H9 (cell line): ENCODE measurements at regions not wholly inside any gene's neighbourhood (a gene's known extent, or its start where the extent isn't known, plus 50 kb on each side); places are given as distances from the start of the nearest gene placed in this dataset.

Experiments used
- DNase-seq: peaks from one replicate; pipeline ENCODE4 v3.0.0-alpha.2; 2017
- H2AFZ ChIP-seq: one replicate; pipeline ENCODE4 v1.6.1; 2013; ENCODE audit warnings: mild to moderate bottlenecking, low read length, control low read depth, moderate library complexity
- H2AK5ac ChIP-seq: 2 replicates; pipeline ENCODE4 v1.6.1; 2013; ENCODE audit warnings: low read length, control low read depth, mixed read lengths; ENCODE audit not compliant: insufficient read length
- H2BK120ac ChIP-seq: one replicate; pipeline ENCODE4 v1.6.1; 2013; ENCODE audit warnings: low read depth, mild to moderate bottlenecking, low read length, control low read depth, inconsistent platforms; ENCODE audit not compliant: poor library complexity, severe bottlenecking
- H2BK12ac ChIP-seq: 2 replicates; pipeline ENCODE4 v1.6.1; 2013; ENCODE audit warnings: low read length, control low read depth, mixed read lengths, low read depth; ENCODE audit not compliant: insufficient read length
- H2BK15ac ChIP-seq: 2 replicates; pipeline ENCODE4 v1.6.1; 2013; ENCODE audit warnings: low read depth, low read length, control low read depth
- H2BK20ac ChIP-seq: one replicate; pipeline ENCODE4 v1.6.1; 2013; ENCODE audit warnings: low read depth, mild to moderate bottlenecking, low read length, control low read depth, inconsistent platforms; ENCODE audit not compliant: poor library complexity, severe bottlenecking
- H2BK5ac ChIP-seq: 2 replicates; pipeline ENCODE4 v1.6.1; 2013; ENCODE audit warnings: low read length, control low read depth, mixed read lengths; ENCODE audit not compliant: insufficient read length
- H3K14ac ChIP-seq: 2 replicates; pipeline ENCODE4 v1.6.1; 2013; ENCODE audit warnings: low read length, control low read depth; ENCODE audit not compliant: insufficient read depth
- H3K18ac ChIP-seq: 2 replicates; pipeline ENCODE4 v1.6.1; 2013; ENCODE audit warnings: low read depth, mild to moderate bottlenecking, mixed read lengths, low read length, control low read depth; ENCODE audit not compliant: insufficient read length
- H3K23ac ChIP-seq: 2 replicates; pipeline ENCODE4 v1.6.1; 2013; ENCODE audit warnings: low read length, control low read depth, mixed read lengths, low read depth; ENCODE audit not compliant: insufficient read length
- H3K23me2 ChIP-seq: 2 replicates; pipeline ENCODE4 v1.6.1; 2013; ENCODE audit warnings: low read depth, mild to moderate bottlenecking, mixed read lengths, low read length, control low read depth; ENCODE audit not compliant: insufficient read length, poor library complexity, severe bottlenecking
- H3K27ac ChIP-seq: 2 replicates; pipeline ENCODE4 v1.5.1; 2013; ENCODE audit warnings: low read length, control low read depth, mixed read lengths, low read depth; ENCODE audit not compliant: insufficient read length
- H3K27me3 ChIP-seq: 2 replicates; pipeline ENCODE4 v1.6.1; 2013; ENCODE audit warnings: low read length, control low read depth, inconsistent platforms; ENCODE audit not compliant: insufficient read depth
- H3K4ac ChIP-seq: 2 replicates; pipeline ENCODE4 v1.6.1; 2013; ENCODE audit warnings: low read depth, mild to moderate bottlenecking, control low read depth, inconsistent platforms, low read length, moderate library complexity
- H3K4me1 ChIP-seq: 2 replicates; pipeline ENCODE4 v1.6.1; 2013; ENCODE audit warnings: low read length, control low read depth, inconsistent platforms; ENCODE audit not compliant: insufficient read depth
- H3K4me2 ChIP-seq: 2 replicates; pipeline ENCODE4 v1.6.1; 2013; ENCODE audit warnings: low read length, control low read depth, mixed read lengths; ENCODE audit not compliant: insufficient read length, insufficient read depth
- H3K56ac ChIP-seq: 2 replicates; pipeline ENCODE4 v1.6.1; 2013; ENCODE audit warnings: low read depth, mild to moderate bottlenecking, mixed read lengths, low read length, control low read depth; ENCODE audit not compliant: insufficient read length
- H3K79me1 ChIP-seq: 2 replicates; pipeline ENCODE4 v1.6.1; 2013; ENCODE audit warnings: low read depth, mild to moderate bottlenecking, moderate library complexity, low read length, control low read depth, inconsistent platforms; ENCODE audit not compliant: insufficient read depth, poor library complexity, severe bottlenecking
- H3K79me2 ChIP-seq: 2 replicates; pipeline ENCODE4 v1.6.1; 2013; ENCODE audit warnings: low read length, control low read depth, inconsistent platforms; ENCODE audit not compliant: insufficient read depth
- H3K9ac ChIP-seq: 2 replicates; pipeline ENCODE4 v1.6.1; 2013; ENCODE audit warnings: low read length, control low read depth, mixed read lengths; ENCODE audit not compliant: insufficient read length; ENCODE audit errors: extremely low read depth
- H3K9me3 ChIP-seq: one replicate; pipeline ENCODE4 v1.6.1; 2013; ENCODE audit warnings: low read depth, low read length, inconsistent platforms; ENCODE audit not compliant: control insufficient read depth
- H3T11ph ChIP-seq: one replicate; pipeline ENCODE4 v1.6.1; 2013; ENCODE audit warnings: mild to moderate bottlenecking, low read length, control low read depth, inconsistent platforms
- H4K20me1 ChIP-seq: one replicate; pipeline ENCODE4 v1.6.1; 2013; ENCODE audit not compliant: control insufficient read depth, insufficient read length, insufficient read depth
- H4K5ac ChIP-seq: 2 replicates; pipeline ENCODE4 v1.6.1; 2013; ENCODE audit warnings: low read depth, mild to moderate bottlenecking, mixed read lengths, low read length, control low read depth; ENCODE audit not compliant: insufficient read length
- H4K8ac ChIP-seq: replicated peaks from 2 replicates; pipeline ENCODE4 v1.6.1; 2013; ENCODE audit warnings: low read length, control low read depth, mixed read lengths, low read depth; ENCODE audit not compliant: insufficient read length
- H4K91ac ChIP-seq: 2 replicates; pipeline ENCODE4 v1.6.1; 2013; ENCODE audit warnings: low read depth, mild to moderate bottlenecking, moderate library complexity, mixed read lengths, low read length, control low read depth; ENCODE audit not compliant: insufficient read length
- H3K27ac Mint-ChIP-seq, 3 experiments: 2 replicates in 2 of 3; 3 replicates in 1 of 3; pipeline ENCODE4 v1.8.0; 2020 to 2021; ENCODE audit warnings: mixed read lengths in 3 of 3, mild to moderate bottlenecking in 1 of 3, moderate library complexity in 1 of 3
- H3K27me3 Mint-ChIP-seq: 2 replicates; pipeline ENCODE4 v1.8.0; 2021; ENCODE audit warnings: low read depth, mild to moderate bottlenecking, moderate library complexity, mixed read lengths
- H3K36me3 Mint-ChIP-seq, 3 experiments: 2 replicates in 2 of 3; 3 replicates in 1 of 3; pipeline ENCODE4 v1.8.0; 2020 to 2021; ENCODE audit warnings: low read depth in 3 of 3, mixed read lengths in 3 of 3; ENCODE audit not compliant: insufficient read depth in 1 of 3
- H3K4me1 Mint-ChIP-seq, 2 experiments: 2 replicates each; pipeline ENCODE4 v1.8.0; 2020; ENCODE audit warnings: mixed read lengths in 2 of 2
- H3K4me3 Mint-ChIP-seq, 2 experiments: 2 replicates in 1 of 2; 3 replicates in 1 of 2; pipeline ENCODE4 v1.8.0; 2020 to 2021; ENCODE audit warnings: mild to moderate bottlenecking in 2 of 2, mixed read lengths in 2 of 2, moderate library complexity in 1 of 2
- H3K9me3 Mint-ChIP-seq, 2 experiments: 2 replicates in 1 of 2; 3 replicates in 1 of 2; pipeline ENCODE4 v1.8.0; 2020; ENCODE audit warnings: mild to moderate bottlenecking in 2 of 2, mixed read lengths in 2 of 2, moderate library complexity in 1 of 2
- WGBS: extraction: QIAGEN DNeasy Blood & Tissue Kit; methylation state at CpG from one replicate; pipeline ENCODE4 v1.1.7; 2013; ENCODE audit warnings: missing lambda C conversion rate, low lambda C conversion rate, mixed read lengths; ENCODE audit not compliant: insufficient read length; ENCODE audit errors: extremely low coverage; 5-methylcytosine and 5-hydroxymethylcytosine counted together
- TF ChIP-seq, protein P1 (sequence below): fragments of 200-600 bp; sonication (generic); conservative IDR thresholded peaks from 3 replicates; pipeline ENCODE4 v1.8.0; 2021; ENCODE audit warnings: antibody characterized with exemption, mild to moderate bottlenecking

- H4K20me1 ChIP-seq = no peaks in the 10 kb centered on the region
- no peaks in the 10 kb centered on the region for H3K9me3 ChIP-seq
- no peak overlapping the region for H3K4me3 Mint-ChIP-seq
- no peak overlapping the region for H3K56ac ChIP-seq
- H2BK12ac ChIP-seq = no peak overlapping the region
- H3K14ac ChIP-seq = no peak overlapping the region
- H2BK120ac ChIP-seq = no peak overlapping the region
- H3T11ph ChIP-seq = no peak overlapping the region
- no CpG with 5 or more reads among the region's 5 CpGs for WGBS
- H3K27ac Mint-ChIP-seq = no peak overlapping the region
- peaks cover 3% of the 10 kb centered on the region for H3K23me2 ChIP-seq
- H4K91ac ChIP-seq = no peak overlapping the region
- H4K8ac ChIP-seq = no peak overlapping the region
- H2BK5ac ChIP-seq = no peak overlapping the region
- H2AK5ac ChIP-seq = no peak overlapping the region
- no peaks in the 10 kb centered on the region for H3K79me1 ChIP-seq
- peaks cover 86% of the 10 kb centered on the region for H3K27me3 Mint-ChIP-seq
- H2AFZ ChIP-seq = no peak overlapping the region
- DNase-seq = no peak
- no peaks in the 10 kb centered on the region for H3K79me2 ChIP-seq
- H3K27me3 ChIP-seq = peaks cover 2% of the 10 kb centered on the region; the same call in 1 of the 2 replicates
- H3K9ac ChIP-seq = no peak overlapping the region
- peaks cover 0 to 5% of the 10 kb centered on the region in 2 experiments; a peak in 2 of 4 replicates for H3K4me1 Mint-ChIP-seq
- TF ChIP-seq, protein P1, sequence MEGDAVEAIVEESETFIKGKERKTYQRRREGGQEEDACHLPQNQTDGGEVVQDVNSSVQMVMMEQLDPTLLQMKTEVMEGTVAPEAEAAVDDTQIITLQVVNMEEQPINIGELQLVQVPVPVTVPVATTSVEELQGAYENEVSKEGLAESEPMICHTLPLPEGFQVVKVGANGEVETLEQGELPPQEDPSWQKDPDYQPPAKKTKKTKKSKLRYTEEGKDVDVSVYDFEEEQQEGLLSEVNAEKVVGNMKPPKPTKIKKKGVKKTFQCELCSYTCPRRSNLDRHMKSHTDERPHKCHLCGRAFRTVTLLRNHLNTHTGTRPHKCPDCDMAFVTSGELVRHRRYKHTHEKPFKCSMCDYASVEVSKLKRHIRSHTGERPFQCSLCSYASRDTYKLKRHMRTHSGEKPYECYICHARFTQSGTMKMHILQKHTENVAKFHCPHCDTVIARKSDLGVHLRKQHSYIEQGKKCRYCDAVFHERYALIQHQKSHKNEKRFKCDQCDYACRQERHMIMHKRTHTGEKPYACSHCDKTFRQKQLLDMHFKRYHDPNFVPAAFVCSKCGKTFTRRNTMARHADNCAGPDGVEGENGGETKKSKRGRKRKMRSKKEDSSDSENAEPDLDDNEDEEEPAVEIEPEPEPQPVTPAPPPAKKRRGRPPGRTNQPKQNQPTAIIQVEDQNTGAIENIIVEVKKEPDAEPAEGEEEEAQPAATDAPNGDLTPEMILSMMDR = no peak
- H2BK20ac ChIP-seq = no peak overlapping the region
- no peak overlapping the region for H3K27ac ChIP-seq
- H3K9me3 Mint-ChIP-seq = peaks cover 10 to 11% of the 10 kb centered on the region in 2 experiments
- H4K5ac ChIP-seq = no peak overlapping the region
- H3K23ac ChIP-seq = no peak overlapping the region
- H3K36me3 Mint-ChIP-seq = no peaks in the 10 kb centered on the region; a peak in 1 of 7 replicates
- H2BK15ac ChIP-seq = no peak overlapping the region
- no peak overlapping the region for H3K4me2 ChIP-seq
- no peak overlapping the region for H3K18ac ChIP-seq
- no peaks in the 10 kb centered on the region for H3K4me1 ChIP-seq
- H3K4ac ChIP-seq = no peak overlapping the region
Observed at GRCh38 chr20:63076421-63076820, 69.7 kb upstream of the BHLHE23 start.
